ENCODE measurements at regions not wholly inside any gene's neighbourhood (a gene's known extent, or its start where the extent isn't known, plus 50 kb on each side); places are given as distances from the start of the nearest gene placed in this dataset.

- DNase-seq = no peak
Measured at GRCh38 chr14:65252482-65253255, 150.4 kb upstream of the MAX start.

GRCh38 chr14:65255029-65255545, 152.8 kb upstream of the MAX start:
- no peak for DNase-seq

GRCh38 chr14:65255583-65256461, 153.5 kb upstream of the MAX start:
- no peak for DNase-seq

GRCh38 chr14:65256714-65257113, 154.4 kb upstream of the MAX start:
- no peak for DNase-seq

GRCh38 chr14:65257425-65257824, 155.1 kb upstream of the FUT8 start:
- DNase-seq = no peak

- DNase-seq = no peak
Measured at GRCh38 chr14:65258391-65258790, 154.1 kb upstream of the FUT8 start.

GRCh38 chr14:65259000-65259399, 153.5 kb upstream of the FUT8 start:
- no peak for DNase-seq

- no peak for DNase-seq
Measured at GRCh38 chr14:65260786-65261185, 151.7 kb upstream of the FUT8 start.

GRCh38 chr14:65261425-65261920, 151.1 kb upstream of the FUT8 start:
- no peak for DNase-seq

GRCh38 chr14:65261946-65262345, 150.6 kb upstream of the FUT8 start:
- DNase-seq = no peak

- DNase-seq = no peak
Measured at GRCh38 chr14:65263177-65263788, 149.2 kb upstream of the FUT8 start.

GRCh38 chr14:65267856-65268255, 144.7 kb upstream of the FUT8 start:
- no peak for DNase-seq

- DNase-seq = no peak
Measured at GRCh38 chr14:65268594-65268993, 143.9 kb upstream of the FUT8 start.

- no peak for DNase-seq
Measured at GRCh38 chr14:65269732-65270131, 142.8 kb upstream of the FUT8 start.

- DNase-seq = no peak
Measured at GRCh38 chr14:65277027-65277426, 135.5 kb upstream of the FUT8 start.

- no peak for DNase-seq
Measured at GRCh38 chr14:65277580-65278270, 134.8 kb upstream of the FUT8 start.

GRCh38 chr14:65278589-65278988, 133.9 kb upstream of the FUT8 start:
- no peak for DNase-seq

- no peak for DNase-seq
Measured at GRCh38 chr14:65279510-65279909, 133.0 kb upstream of the FUT8 start.

- no peak for DNase-seq
Measured at GRCh38 chr14:65279958-65280357, 132.6 kb upstream of the FUT8 start.

- DNase-seq = no peak
Measured at GRCh38 chr14:65280653-65281052, 131.9 kb upstream of the FUT8 start.

GRCh38 chr14:65281991-65282895, 130.3 kb upstream of the FUT8 start:
- DNase-seq = peak; percentile 30

GRCh38 chr14:65282896-65283253, 129.7 kb upstream of the FUT8 start:
- DNase-seq = no peak
